PC-3 (cell line): ENCODE measurements at regions not wholly inside any gene's neighbourhood (a gene's known extent, or its start where the extent isn't known, plus 50 kb on each side); places are given as distances from the start of the nearest gene placed in this dataset.

Experiments used
- EZH2 ChIP-seq: fragments of 300-600 bp; sonication (generic); IDR thresholded peaks from one replicate; pipeline ENCODE4 v1.6.1; 2017; ENCODE audit warnings: antibody characterized with exemption, mild to moderate bottlenecking, low read length; ENCODE audit not compliant: unreplicated experiment
- EZH2phosphoT487 ChIP-seq: fragments of 300-600 bp; sonication (generic); IDR thresholded peaks from 2 replicates; pipeline ENCODE4 v1.6.1; 2018; ENCODE audit warnings: mild to moderate bottlenecking, antibody characterized with exemption, low read length, borderline replicate concordance
- TF ChIP-seq, protein P1 (sequence below): fragments of 300-600 bp; sonication (generic); conservative IDR thresholded peaks from 2 replicates; pipeline ENCODE4 v1.5.1; 2017; ENCODE audit warnings: antibody characterized with exemption, low read depth, mild to moderate bottlenecking, low read length

DNA sequence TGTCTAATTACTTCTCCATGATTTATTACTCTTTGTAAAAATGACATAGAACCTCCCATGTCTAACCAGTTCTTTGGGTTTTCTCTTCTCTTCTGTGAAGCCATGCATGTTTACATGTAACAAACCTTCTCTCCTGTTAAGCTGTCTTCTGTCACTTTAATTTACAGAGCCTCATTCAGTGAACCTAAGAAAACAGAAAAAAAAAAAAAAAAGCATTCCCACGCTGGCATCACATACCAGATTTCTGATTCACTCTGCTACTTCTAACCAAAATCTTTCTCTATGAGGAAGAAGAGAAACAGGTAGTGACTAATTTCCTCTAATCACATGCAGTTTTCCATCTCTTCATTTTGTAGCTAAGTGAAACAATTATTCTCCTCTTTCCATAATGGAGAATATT, 141.4 kb upstream of the CXADR start:
- TF ChIP-seq EZH2 (no peak), EZH2phosphoT487 (no peak)
- TF ChIP-seq, protein P1, sequence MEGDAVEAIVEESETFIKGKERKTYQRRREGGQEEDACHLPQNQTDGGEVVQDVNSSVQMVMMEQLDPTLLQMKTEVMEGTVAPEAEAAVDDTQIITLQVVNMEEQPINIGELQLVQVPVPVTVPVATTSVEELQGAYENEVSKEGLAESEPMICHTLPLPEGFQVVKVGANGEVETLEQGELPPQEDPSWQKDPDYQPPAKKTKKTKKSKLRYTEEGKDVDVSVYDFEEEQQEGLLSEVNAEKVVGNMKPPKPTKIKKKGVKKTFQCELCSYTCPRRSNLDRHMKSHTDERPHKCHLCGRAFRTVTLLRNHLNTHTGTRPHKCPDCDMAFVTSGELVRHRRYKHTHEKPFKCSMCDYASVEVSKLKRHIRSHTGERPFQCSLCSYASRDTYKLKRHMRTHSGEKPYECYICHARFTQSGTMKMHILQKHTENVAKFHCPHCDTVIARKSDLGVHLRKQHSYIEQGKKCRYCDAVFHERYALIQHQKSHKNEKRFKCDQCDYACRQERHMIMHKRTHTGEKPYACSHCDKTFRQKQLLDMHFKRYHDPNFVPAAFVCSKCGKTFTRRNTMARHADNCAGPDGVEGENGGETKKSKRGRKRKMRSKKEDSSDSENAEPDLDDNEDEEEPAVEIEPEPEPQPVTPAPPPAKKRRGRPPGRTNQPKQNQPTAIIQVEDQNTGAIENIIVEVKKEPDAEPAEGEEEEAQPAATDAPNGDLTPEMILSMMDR = no peak
